H1 (cell line): ENCODE measurements at regions not wholly inside any gene's neighbourhood (a gene's known extent, or its start where the extent isn't known, plus 50 kb on each side); places are given as distances from the start of the nearest gene placed in this dataset.

Source experiments
- CTCF ChIA-PET: fragments of 300-600 bp; sonication (Branson Sonifier 250); formaldehyde crosslinking; loops from one replicate; lab custom pipeline; 2021; ENCODE audit not compliant: partially characterized antibody; lab: Charles Lee
- POLR2A ChIA-PET: fragments of 300-600 bp; sonication (Branson Sonifier 250); formaldehyde crosslinking; loops from one replicate; lab custom pipeline; 2021; ENCODE audit warnings: inconsistent platforms; ENCODE audit not compliant: partially characterized antibody; lab: Charles Lee
- DNase-seq, 2 experiments: peaks; one replicate each; pipeline versions ENCODE4 v3.0.0 to v3.0.0-alpha.2; 2010 to 2022; ENCODE audit warnings: low spot score in 2 of 2, low read depth in 1 of 2, mixed read lengths in 1 of 2
- FAIRE-seq: peaks from 2 replicates; lab custom pipeline; 2011; peaks lifted over from hg19 to GRCh38; lab: Jason Lieb, UNC
- H2AFZ ChIP-seq: 2 replicates; pipeline ENCODE4 v1.8.1; 2012; ENCODE audit warnings: low read length, inconsistent platforms
- H2AK5ac ChIP-seq: 2 replicates; pipeline ENCODE4 v1.6.1; 2013; ENCODE audit warnings: low read depth, low read length
- H2BK120ac ChIP-seq: replicated peaks from 2 replicates; pipeline ENCODE3; 2013; ENCODE audit warnings: low read depth, low read length, inconsistent platforms
- H2BK12ac ChIP-seq: 2 replicates; pipeline ENCODE4 v1.6.1; 2013; ENCODE audit warnings: low read depth, low read length
- H2BK15ac ChIP-seq: 2 replicates; pipeline ENCODE4 v1.6.1; 2013; ENCODE audit warnings: low read length
- H2BK20ac ChIP-seq: 2 replicates; pipeline ENCODE4 v1.6.1; 2013; ENCODE audit warnings: low read length
- H2BK5ac ChIP-seq: 2 replicates; pipeline ENCODE4 v1.6.1; 2013; ENCODE audit warnings: low read depth, low read length
- H3K14ac ChIP-seq: 2 replicates; pipeline ENCODE4 v1.6.1; 2013; ENCODE audit warnings: inconsistent platforms; ENCODE audit not compliant: insufficient read length
- H3K18ac ChIP-seq: 2 replicates; pipeline ENCODE4 v1.6.1; 2013; ENCODE audit warnings: low read length; ENCODE audit errors: extremely low read depth
- H3K23ac ChIP-seq: 2 replicates; pipeline ENCODE4 v1.6.1; 2013; ENCODE audit warnings: inconsistent platforms; ENCODE audit not compliant: insufficient read length
- H3K23me2 ChIP-seq: 2 replicates; pipeline ENCODE4 v1.6.1; 2013; ENCODE audit warnings: low read depth, low read length
- H3K27ac ChIP-seq: 2 replicates; pipeline ENCODE4 v1.6.1; 2011; ENCODE audit warnings: low read depth, low read length, inconsistent platforms
- H3K27me3 ChIP-seq, 4 experiments: replicated peaks in 1 of 4; 1 replicate in 1 of 4; 2 replicates in 3 of 4; pipeline versions ENCODE4 v1.6.1 to v1.8.1; 2011 to 2013; ENCODE audit warnings: low read length in 3 of 4, mild to moderate bottlenecking in 3 of 4, inconsistent platforms in 2 of 4, mixed read lengths in 2 of 4, moderate library complexity in 1 of 4; ENCODE audit not compliant: control insufficient read depth in 3 of 4, insufficient read depth in 3 of 4; ENCODE audit errors: extremely low read depth in 1 of 4
- H3K36me3 ChIP-seq, 4 experiments: 2 replicates each; pipeline versions ENCODE4 v1.6.1 to v1.8.1; 2011 to 2013; ENCODE audit warnings: mild to moderate bottlenecking in 4 of 4, low read length in 3 of 4, moderate library complexity in 2 of 4, control low read depth in 1 of 4, inconsistent platforms in 1 of 4; ENCODE audit not compliant: insufficient read depth in 4 of 4, control insufficient read depth in 2 of 4
- H3K4ac ChIP-seq: replicated peaks from 2 replicates; pipeline ENCODE3; 2013; ENCODE audit warnings: low read length, low read depth, mixed read lengths, inconsistent platforms; ENCODE audit not compliant: insufficient read length
- H3K4me1 ChIP-seq, 4 experiments: replicated peaks in 1 of 4; 1 replicate in 1 of 4; 2 replicates in 3 of 4; pipeline versions ENCODE4 v1.6.1 to v1.8.1; 2011 to 2013; ENCODE audit warnings: low read length in 3 of 4, inconsistent platforms in 2 of 4, mixed read lengths in 1 of 4; ENCODE audit not compliant: insufficient read depth in 4 of 4, control insufficient read depth in 3 of 4
- H3K4me2 ChIP-seq, 2 experiments: 2 replicates each; pipeline versions ENCODE4 v1.6.1 to v1.8.1; 2011 to 2013; ENCODE audit warnings: low read depth in 2 of 2, low read length in 2 of 2, control low read depth in 1 of 2, inconsistent platforms in 1 of 2, mild to moderate bottlenecking in 1 of 2; ENCODE audit not compliant: insufficient read depth in 1 of 2
- H3K4me3 ChIP-seq, 4 experiments: fragments of 200-600, 300-600 bp in 1 of 4; sonication (generic), shearing (Covaris generic), sonication (Bioruptor Twin) in 1 of 4; 2 replicates each; pipeline versions ENCODE4 v1.5.1 to v1.8.1; 2011 to 2016; ENCODE audit warnings: low read length in 4 of 4, low read depth in 3 of 4, control low read depth in 2 of 4, inconsistent platforms in 2 of 4, mild to moderate bottlenecking in 2 of 4, mixed read lengths in 1 of 4, moderate library complexity in 1 of 4; ENCODE audit not compliant: insufficient read depth in 2 of 4; ENCODE audit errors: extremely low read depth in 1 of 4
- H3K56ac ChIP-seq: replicated peaks from 2 replicates; pipeline ENCODE3; 2013; ENCODE audit warnings: low read depth, mild to moderate bottlenecking, mixed read lengths, low read length, inconsistent platforms; ENCODE audit not compliant: insufficient read length
- H3K79me1 ChIP-seq: 2 replicates; pipeline ENCODE4 v1.6.1; 2013; ENCODE audit warnings: low read depth, low read length, control low read depth
- H3K79me2 ChIP-seq, 2 experiments: 2 replicates each; pipeline versions ENCODE4 v1.6.1 to v1.8.1; 2012 to 2013; ENCODE audit warnings: low read length in 2 of 2, mild to moderate bottlenecking in 2 of 2, inconsistent platforms in 1 of 2; ENCODE audit not compliant: insufficient read depth in 2 of 2, control insufficient read depth in 1 of 2
- H3K9ac ChIP-seq, 4 experiments: replicated peaks in 1 of 4; 1 replicate in 1 of 4; 2 replicates in 3 of 4; pipeline versions ENCODE4 v1.6.1 to v1.8.1; 2011 to 2013; ENCODE audit warnings: low read depth in 3 of 4, low read length in 3 of 4, control low read depth in 2 of 4, mild to moderate bottlenecking in 2 of 4, moderate library complexity in 2 of 4, inconsistent platforms in 1 of 4; ENCODE audit errors: extremely low read depth in 1 of 4
- H3K9me3 ChIP-seq, 2 experiments: 2 replicates each; pipeline versions ENCODE4 v1.6.1 to v1.8.1; 2012 to 2013; ENCODE audit warnings: mild to moderate bottlenecking in 2 of 2, moderate library complexity in 2 of 2, control low read depth in 1 of 2, inconsistent platforms in 1 of 2, low read depth in 1 of 2, low read length in 1 of 2, mixed read lengths in 1 of 2; ENCODE audit not compliant: insufficient read depth in 2 of 2
- H4K20me1 ChIP-seq, 2 experiments: replicated peaks in 1 of 2; 2 replicates each; pipeline versions ENCODE3 to v1.8.1; 2011 to 2013; ENCODE audit warnings: inconsistent platforms in 2 of 2, low read length in 2 of 2, mild to moderate bottlenecking in 1 of 2; ENCODE audit not compliant: insufficient read depth in 2 of 2, control insufficient read depth in 1 of 2
- H4K5ac ChIP-seq: 2 replicates; pipeline ENCODE4 v1.6.1; 2013; ENCODE audit warnings: low read length, low read depth, mixed read lengths, inconsistent platforms; ENCODE audit not compliant: insufficient read length
- H4K8ac ChIP-seq: 2 replicates; pipeline ENCODE4 v1.8.0; 2013; ENCODE audit warnings: mild to moderate bottlenecking, moderate library complexity, low read length, inconsistent platforms; ENCODE audit not compliant: insufficient read depth; ENCODE audit errors: extremely low read depth
- H4K91ac ChIP-seq: replicated peaks from 2 replicates; pipeline ENCODE3; 2013; ENCODE audit warnings: low read length, mixed read lengths, inconsistent platforms; ENCODE audit not compliant: insufficient read length
- BCL11A ChIP-seq, 2 experiments: IDR thresholded peaks; one replicate each; pipeline ENCODE4 v1.6.1; 2011; ENCODE audit warnings: low read depth in 2 of 2, low read length in 2 of 2, mild to moderate bottlenecking in 2 of 2
- CBX5 ChIP-seq: fragments of 300-800, 300-1000 bp; sonication (generic); IDR thresholded peaks from 2 replicates; pipeline ENCODE4 v1.7.1; 2016; ENCODE audit warnings: antibody characterized with exemption, low read length, low read depth
- CTBP2 ChIP-seq: IDR thresholded peaks from 2 replicates; pipeline ENCODE4 v1.7.0; 2011; ENCODE audit warnings: borderline replicate concordance, mild to moderate bottlenecking, moderate library complexity, mixed read lengths, low read length; ENCODE audit not compliant: insufficient read depth, insufficient read length
- EP300 ChIP-seq, 2 experiments: IDR thresholded peaks; 1 replicate in 1 of 2; 2 replicates in 1 of 2; pipeline ENCODE4 v1.6.1; 2011 to 2012; ENCODE audit warnings: low read depth in 2 of 2, low read length in 2 of 2, mild to moderate bottlenecking in 2 of 2, borderline replicate concordance in 1 of 2, inconsistent platforms in 1 of 2, moderate library complexity in 1 of 2
- KDM5A ChIP-seq: fragments of 200-600 bp; IDR thresholded peaks from 2 replicates; pipeline ENCODE4 v1.7.1; 2012; ENCODE audit warnings: mild to moderate bottlenecking, low read length, inconsistent platforms, mixed read lengths
- MAFK ChIP-seq: IDR thresholded peaks from 2 replicates; pipeline ENCODE4 v1.6.1; 2012; ENCODE audit warnings: low read depth, mild to moderate bottlenecking, improper control_type of control experiment, low read length
- POU5F1 ChIP-seq: IDR thresholded peaks from 2 replicates; pipeline ENCODE4 v1.6.1; 2011; ENCODE audit warnings: low read depth, mild to moderate bottlenecking, low read length, moderate library complexity
- RAD21 ChIP-seq, 2 experiments: IDR thresholded peaks in 1 of 2; conservative IDR thresholded peaks in 1 of 2; 2 replicates each; pipeline ENCODE4 v1.6.1; 2011; ENCODE audit warnings: low read depth in 2 of 2, low read length in 2 of 2, improper control_type of control experiment in 1 of 2, inconsistent platforms in 1 of 2, mild to moderate bottlenecking in 1 of 2, moderate library complexity in 1 of 2
- RXRA ChIP-seq: IDR thresholded peaks from 2 replicates; pipeline ENCODE4 v1.6.1; 2011; ENCODE audit warnings: low read depth, mild to moderate bottlenecking, low read length, moderate library complexity; ENCODE audit not compliant: insufficient read depth
- SIRT6 ChIP-seq: IDR thresholded peaks from one replicate; pipeline ENCODE4 v1.7.1; 2012; ENCODE audit warnings: low read length, inconsistent platforms
- SP1 ChIP-seq: IDR thresholded peaks from 2 replicates; pipeline ENCODE4 v1.6.1; 2011; ENCODE audit warnings: low read depth, low read length
- WGBS, 2 experiments: shearing (Covaris generic) in 1 of 2; methylation state at CpG; one replicate each; pipeline versions ENCODE4 v1.1.6 to v1.1.7; 2013 to 2015; ENCODE audit warnings: low lambda C conversion rate in 2 of 2, mixed read lengths in 2 of 2, inconsistent platforms in 1 of 2, low coverage in 1 of 2, missing lambda C conversion rate in 1 of 2; ENCODE audit not compliant: insufficient replicate concordance in 2 of 2, insufficient coverage in 1 of 2, insufficient read length in 1 of 2; ENCODE audit errors: extremely low coverage in 1 of 2, missing lambda C conversion rate in 1 of 2; 5-methylcytosine and 5-hydroxymethylcytosine counted together
- TF ChIP-seq, protein P1 (sequence below): IDR thresholded peaks from 2 replicates; pipeline ENCODE4 v1.6.1; 2012; ENCODE audit warnings: inconsistent platforms

DNA sequence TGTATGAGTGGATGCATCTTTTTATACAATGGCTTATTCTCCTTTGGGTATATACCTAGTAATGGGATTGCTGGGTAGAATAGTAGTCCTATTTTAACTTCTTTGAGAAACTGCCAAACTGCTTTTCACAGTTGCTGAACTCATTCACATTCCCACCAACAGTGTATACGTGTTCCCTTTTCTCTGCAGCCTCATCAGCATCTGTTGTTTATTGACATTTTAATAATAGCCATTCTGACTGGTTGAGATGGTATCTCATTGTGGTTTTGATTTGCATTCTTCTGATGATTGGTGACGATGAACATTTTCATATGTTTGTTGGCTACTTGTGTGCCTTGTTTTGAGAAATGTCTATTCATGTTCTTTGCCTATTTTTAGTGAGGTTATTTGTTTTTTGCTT is 687.0 kb upstream of the EPHA5 start:
- FAIRE-seq (no peak), DNase-seq (no peak)
- no peak overlapping the region for H3K18ac ChIP-seq
- no peaks in the 10 kb centered on the region for H3K79me1 ChIP-seq
- no peaks in the 10 kb centered on the region for H3K36me3 ChIP-seq
- H3K23ac ChIP-seq = no peak overlapping the region
- no peak overlapping the region for H2AFZ ChIP-seq
- no peak overlapping the region for H3K14ac ChIP-seq
- no peaks in the 10 kb centered on the region for H3K9me3 ChIP-seq
- H3K4ac ChIP-seq = no peak overlapping the region
- H3K4me3 ChIP-seq = no peak overlapping the region
- H2BK5ac ChIP-seq = no peak overlapping the region
- H3K23me2 ChIP-seq = no peaks in the 10 kb centered on the region
- no peak overlapping the region for H2BK12ac ChIP-seq
- 92% methylated on average over 2 of the region's 2 CpGs; no CpG with 5 or more reads in 1 of the 2 experiments for WGBS, 2 experiments
- H3K9ac ChIP-seq = no peak overlapping the region
- no peak overlapping the region for H4K5ac ChIP-seq
- no peak overlapping the region for H2BK15ac ChIP-seq
- H2AK5ac ChIP-seq = no peak overlapping the region
- no peaks in the 10 kb centered on the region for H3K79me2 ChIP-seq
- H3K27me3 ChIP-seq = no peaks in the 10 kb centered on the region
- ChIA-PET POLR2A (no interaction called here), CTCF (no interaction called here)
- no peak for TF ChIP-seq EP300 (IDR thresholded peaks at IDR 0.05; ENCODE audit: borderline replicate concordance in 1 of 2, low read depth in 2 of 2, low read length in 2 of 2)
- no peak for TF ChIP-seq POU5F1
- TF ChIP-seq MAFK = no peak
- TF ChIP-seq RXRA = no peak
- no peak for TF ChIP-seq CTBP2
- TF ChIP-seq CBX5 = no peak
- TF ChIP-seq, protein P1, sequence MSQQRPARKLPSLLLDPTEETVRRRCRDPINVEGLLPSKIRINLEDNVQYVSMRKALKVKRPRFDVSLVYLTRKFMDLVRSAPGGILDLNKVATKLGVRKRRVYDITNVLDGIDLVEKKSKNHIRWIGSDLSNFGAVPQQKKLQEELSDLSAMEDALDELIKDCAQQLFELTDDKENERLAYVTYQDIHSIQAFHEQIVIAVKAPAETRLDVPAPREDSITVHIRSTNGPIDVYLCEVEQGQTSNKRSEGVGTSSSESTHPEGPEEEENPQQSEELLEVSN = no peak
- no peak for TF ChIP-seq BCL11A (IDR thresholded peaks at IDR 0.05; ENCODE audit: low read depth in 2 of 2, low read length in 2 of 2)
- TF ChIP-seq KDM5A = no peak
- no peak for TF ChIP-seq SIRT6
- no peak for TF ChIP-seq RAD21 (IDR thresholded peaks at IDR 0.05 in 1 of 2, conservative IDR thresholded peaks at IDR 0.05 in 1 of 2; ENCODE audit: low read depth in 2 of 2, low read length in 2 of 2)
- no peak for TF ChIP-seq SP1
- no peak overlapping the region for H2BK120ac ChIP-seq
- no peaks in the 10 kb centered on the region; a peak in 1 of 7 replicates for H3K4me1 ChIP-seq
- no peak overlapping the region for H3K56ac ChIP-seq
- no peak overlapping the region for H2BK20ac ChIP-seq
- no peak overlapping the region for H4K91ac ChIP-seq
- no peaks in the 10 kb centered on the region for H4K20me1 ChIP-seq
- H4K8ac ChIP-seq = no peak overlapping the region
- H3K27ac ChIP-seq = no peak overlapping the region
- H3K4me2 ChIP-seq = no peak overlapping the region
